ENCODE measurements at regions not wholly inside any gene's neighbourhood (a gene's known extent, or its start where the extent isn't known, plus 50 kb on each side); places are given as distances from the start of the nearest gene placed in this dataset.
"Not testable (repeated sequence)": the region's sequence is repeated elsewhere in the genome, so short reads cannot be mapped to it uniquely, and the experiment has no call there.

- DNase-seq, result no peak
Measured at GRCh38 chr4:155591738-155592143, 74.9 kb upstream of the GUCY1A1 start.

GRCh38 chr4:155590796-155591585 is 75.7 kb upstream of the GUCY1A1 start:
- DNase-seq, result no peak

GRCh38 chr4:155588437-155588836 is 78.2 kb upstream of the GUCY1A1 start:
- DNase-seq, result no peak

GRCh38 chr4:155587766-155588165 is 78.9 kb upstream of the GUCY1A1 start:
- DNase-seq, result no peak

- no peak for DNase-seq
Measured at GRCh38 chr4:155582971-155583437, 83.6 kb upstream of the GUCY1A1 start.

- DNase-seq, result no peak
Measured at GRCh38 chr4:155582041-155582440, 84.6 kb upstream of the GUCY1A1 start.

GRCh38 chr4:155578726-155579370 is 87.8 kb upstream of the GUCY1A1 start:
- DNase-seq, result no peak

GRCh38 chr4:155578219-155578618 is 88.4 kb upstream of the GUCY1A1 start:
- DNase-seq, result no peak

- DNase-seq, result not testable (repeated sequence)
Measured at GRCh38 chr4:155574329-155574728, 92.3 kb upstream of the GUCY1A1 start.

- no peak for DNase-seq
Measured at GRCh38 chr4:155573126-155573525, 93.5 kb upstream of the GUCY1A1 start.

GRCh38 chr4:155572106-155572703 is 94.4 kb upstream of the GUCY1A1 start:
- DNase-seq, result no peak

GRCh38 chr4:155571184-155571944 is 95.3 kb upstream of the GUCY1A1 start:
- no peak for DNase-seq

- no peak for DNase-seq
Measured at GRCh38 chr4:155570661-155571060, 96.0 kb upstream of the GUCY1A1 start.

GRCh38 chr4:155569960-155570515 is 96.6 kb upstream of the GUCY1A1 start:
- no peak for DNase-seq

- DNase-seq, result no peak
Measured at GRCh38 chr4:155569471-155569870, 97.2 kb upstream of the GUCY1A1 start.

- DNase-seq, result no peak
Measured at GRCh38 chr4:155568641-155569220, 97.9 kb upstream of the GUCY1A1 start.

- DNase-seq, result no peak
Measured at GRCh38 chr4:155566354-155566753, 100.3 kb upstream of the GUCY1A1 start.

- DNase-seq, result no peak
Measured at GRCh38 chr4:155565776-155566175, 100.9 kb upstream of the GUCY1A1 start.

- no peak for DNase-seq
Measured at GRCh38 chr4:155565330-155565729, 101.3 kb upstream of the GUCY1A1 start.

- no peak for DNase-seq
Measured at GRCh38 chr4:155564880-155565279, 101.8 kb upstream of the GUCY1A1 start.

- no peak for DNase-seq
Measured at GRCh38 chr4:155564086-155564485, 102.6 kb upstream of the GUCY1A1 start.

- no peak for DNase-seq
Measured at GRCh38 chr4:155559915-155560314, 106.7 kb upstream of the GUCY1A1 start.

Data from activated CD8-positive, alpha-beta memory T cell treated with anti-CD3 and anti-CD28 coated beads, Interleukin-2, amount 50 U/mL, for 48 hours (primary cell).